Hepatocyte (in vitro differentiated cells): ENCODE measurements at regions not wholly inside any gene's neighbourhood (a gene's known extent, or its start where the extent isn't known, plus 50 kb on each side); places are given as distances from the start of the nearest gene placed in this dataset.

Source experiments
- DNase-seq: peaks from one replicate; pipeline ENCODE4 v3.0.0-alpha.2; 2016; ENCODE audit warnings: low spot score
- H2AFZ ChIP-seq: fragments of 200-600 bp; sonication (generic); 2 replicates; pipeline ENCODE4 v1.6.0; 2016; ENCODE audit warnings: antibody characterized with exemption, mild to moderate bottlenecking
- H3K27ac ChIP-seq: fragments of 200-600 bp; sonication (generic); 2 replicates; pipeline ENCODE4 v1.5.1; 2016; ENCODE audit warnings: mild to moderate bottlenecking
- H3K27me3 ChIP-seq: fragments of 200-600 bp; sonication (generic); 2 replicates; pipeline ENCODE4 v1.6.1; 2016
- H3K36me3 ChIP-seq: fragments of 200-600 bp; sonication (generic); replicated peaks from 2 replicates; pipeline ENCODE4 v1.5.1; 2016; ENCODE audit warnings: low read depth; ENCODE audit not compliant: insufficient read depth
- H3K4me1 ChIP-seq: fragments of 200-600 bp; sonication (generic); 2 replicates; pipeline ENCODE4 v1.5.1; 2016; ENCODE audit warnings: mild to moderate bottlenecking, moderate library complexity; ENCODE audit not compliant: insufficient read depth
- H3K4me2 ChIP-seq: fragments of 200-600 bp; sonication (generic); 2 replicates; pipeline ENCODE4 v1.6.0; 2016
- H3K4me3 ChIP-seq: fragments of 200-600 bp; sonication (generic); 2 replicates; pipeline ENCODE4 v1.5.1; 2016; ENCODE audit warnings: mild to moderate bottlenecking
- H3K79me2 ChIP-seq: fragments of 200-600 bp; sonication (generic); 2 replicates; pipeline ENCODE4 v1.6.0; 2017; ENCODE audit warnings: mild to moderate bottlenecking
- H3K9me2 ChIP-seq: fragments of 200-600 bp; sonication (generic); replicated peaks from 2 replicates; pipeline ENCODE4 v1.6.0; 2017; ENCODE audit warnings: mild to moderate bottlenecking; ENCODE audit not compliant: insufficient read depth
- H3K9me3 ChIP-seq: fragments of 200-600 bp; sonication (generic); 2 replicates; pipeline ENCODE4 v1.5.1; 2016; ENCODE audit warnings: low read depth, mild to moderate bottlenecking
- H4K20me1 ChIP-seq: fragments of 200-600 bp; sonication (generic); 2 replicates; pipeline ENCODE4 v1.6.0; 2016; ENCODE audit warnings: mild to moderate bottlenecking; ENCODE audit not compliant: insufficient read depth, poor library complexity, severe bottlenecking
- CTCF ChIP-seq: fragments of 200-600 bp; sonication (generic); IDR thresholded peaks from 2 replicates; pipeline ENCODE4 v1.5.1; 2016; ENCODE audit warnings: antibody characterized with exemption, mild to moderate bottlenecking; ENCODE audit not compliant: poor library complexity
- EZH2 ChIP-seq: fragments of 200-600 bp; sonication (generic); IDR thresholded peaks from 2 replicates; pipeline ENCODE4 v1.6.1; 2016; ENCODE audit warnings: antibody characterized with exemption, mild to moderate bottlenecking, borderline replicate concordance
- EZH2phosphoT487 ChIP-seq: fragments of 200-600 bp; sonication (generic); IDR thresholded peaks from one replicate; pipeline ENCODE4 v1.6.1; 2018; ENCODE audit warnings: antibody characterized with exemption, mild to moderate bottlenecking, low read depth, moderate library complexity; ENCODE audit not compliant: unreplicated experiment, severe bottlenecking
- WGBS: methylation state at CpG from one replicate; pipeline ENCODE4 v1.1.6; 2016; ENCODE audit warnings: low lambda C conversion rate; ENCODE audit errors: missing lambda C conversion rate; 5-methylcytosine and 5-hydroxymethylcytosine counted together

GRCh38 chr20:18922251-18922650 lies 108.7 kb downstream of the SCP2D1 start:
- H3K9me2 ChIP-seq, result no peaks in the 10 kb centered on the region

GRCh38 chr20:18922898-18923297 lies 109.3 kb downstream of the SCP2D1 start:
- H3K36me3 ChIP-seq, result no peaks in the 10 kb centered on the region
- WGBS, result 94% methylated on average over 2 of the region's 2 CpGs
- no peaks in the 10 kb centered on the region for H4K20me1 ChIP-seq
- no peaks in the 10 kb centered on the region for H3K79me2 ChIP-seq
- no peaks in the 10 kb centered on the region for H3K9me2 ChIP-seq
- TF ChIP-seq CTCF, result no peak
- TF ChIP-seq EZH2phosphoT487, result no peak
- TF ChIP-seq EZH2, result no peak
- no peaks in the 10 kb centered on the region for H3K9me3 ChIP-seq
- H3K27ac ChIP-seq, result no peak overlapping the region
- no peaks in the 10 kb centered on the region for H3K4me1 ChIP-seq
- no peak for DNase-seq
- H3K27me3 ChIP-seq, result no peaks in the 10 kb centered on the region
- H2AFZ ChIP-seq, result no peak overlapping the region
- no peak overlapping the region for H3K4me3 ChIP-seq
- H3K4me2 ChIP-seq, result no peak overlapping the region

More at GRCh38 chr20:18922251-18922650, 108.7 kb downstream of the SCP2D1 start:
- H2AFZ ChIP-seq, result no peak overlapping the region
- H3K27me3 ChIP-seq, result no peaks in the 10 kb centered on the region
- no peaks in the 10 kb centered on the region for H3K79me2 ChIP-seq
- 82% methylated on average over 3 of the region's 3 CpGs for WGBS
- no peaks in the 10 kb centered on the region for H3K36me3 ChIP-seq
- no peaks in the 10 kb centered on the region for H3K9me3 ChIP-seq
- no peak for DNase-seq
- H3K4me3 ChIP-seq, result no peak overlapping the region
- TF ChIP-seq CTCF, result no peak
- no peak for TF ChIP-seq EZH2phosphoT487
- no peak for TF ChIP-seq EZH2
- H4K20me1 ChIP-seq, result no peaks in the 10 kb centered on the region
- H3K4me1 ChIP-seq, result no peaks in the 10 kb centered on the region
- H3K27ac ChIP-seq, result no peak overlapping the region
- no peak overlapping the region for H3K4me2 ChIP-seq

GRCh38 chr20:18926965-18927364 lies 113.4 kb downstream of the SCP2D1 start:
- no peak overlapping the region for H2AFZ ChIP-seq
- H3K27me3 ChIP-seq, result no peaks in the 10 kb centered on the region
- H3K27ac ChIP-seq, result no peak overlapping the region
- H3K9me2 ChIP-seq, result no peaks in the 10 kb centered on the region
- no peaks in the 10 kb centered on the region for H3K4me1 ChIP-seq
- H3K79me2 ChIP-seq, result no peaks in the 10 kb centered on the region
- H3K4me2 ChIP-seq, result no peak overlapping the region
- TF ChIP-seq CTCF (no peak), EZH2 (no peak), EZH2phosphoT487 (no peak)
- no peaks in the 10 kb centered on the region for H3K36me3 ChIP-seq
- H4K20me1 ChIP-seq, result no peaks in the 10 kb centered on the region
- no peak for DNase-seq
- H3K9me3 ChIP-seq, result no peaks in the 10 kb centered on the region
- H3K4me3 ChIP-seq, result no peak overlapping the region

- no peak for DNase-seq
- no peak for TF ChIP-seq CTCF
- no peak for TF ChIP-seq EZH2phosphoT487
- TF ChIP-seq EZH2, result no peak
- no peaks in the 10 kb centered on the region for H4K20me1 ChIP-seq
Observed at GRCh38 chr20:18928626-18929025, 115.0 kb downstream of the SCP2D1 start.

More at GRCh38 chr20:18928626-18929025, 115.0 kb downstream of the SCP2D1 start:
- Histone ChIP-seq H3K27me3 (no peaks in the 10 kb centered on the region), H3K4me1 (no peaks in the 10 kb centered on the region), H3K4me3 (no peak overlapping the region), H3K9me2 (no peaks in the 10 kb centered on the region), H3K4me2 (no peak overlapping the region), H3K27ac (no peak overlapping the region), H3K79me2 (no peaks in the 10 kb centered on the region), H3K36me3 (no peaks in the 10 kb centered on the region), H2AFZ (no peak overlapping the region), H3K9me3 (no peaks in the 10 kb centered on the region)
